Thyroid gland (tissue), 4 donors: ENCODE measurements at regions not wholly inside any gene's neighbourhood (a gene's known extent, or its start where the extent isn't known, plus 50 kb on each side); places are given as distances from the start of the nearest gene placed in this dataset.

Experiments used
- CTCF ChIP-seq, 6 experiments: fragments of 200-600 bp in 3 of 6; fragments of 450-650 bp in 3 of 6; sonication (generic) in 3 of 6; IDR thresholded peaks; one replicate each; pipeline ENCODE4 v1.5.1; 2016 to 2019; ENCODE audit warnings: antibody characterized with exemption in 6 of 6, mild to moderate bottlenecking in 2 of 6, inconsistent platforms in 1 of 6, moderate library complexity in 1 of 6
- POLR2A ChIP-seq, 2 donors: fragments of 450-650 bp; IDR thresholded peaks; one replicate each; pipeline ENCODE4 v1.6.1; 2017; ENCODE audit warnings: antibody characterized with exemption in 2 of 2, mild to moderate bottlenecking in 2 of 2, moderate library complexity in 1 of 2

- TF ChIP-seq CTCF (IDR thresholded peaks at IDR 0.05) = no peak
- TF ChIP-seq POLR2A (IDR thresholded peaks at IDR 0.05) = no peak
Observed at GRCh38 chr13:22235950-22236290, 565.0 kb downstream of the FGF9 start.
